ENCODE measurements at regions not wholly inside any gene's neighbourhood (a gene's known extent, or its start where the extent isn't known, plus 50 kb on each side); places are given as distances from the start of the nearest gene placed in this dataset.

GRCh38 chr17:77737442-77738265, 220.8 kb upstream of the TNRC6C start:
- TF ChIP-seq POLR2A (IDR thresholded peaks at IDR 0.05) (no peak), CTCF (IDR thresholded peaks at IDR 0.05) (no peak), POLR2AphosphoS5 (IDR thresholded peaks at IDR 0.05) (no peak), EP300 (IDR thresholded peaks at IDR 0.05) (no peak)

All from upper lobe of left lung (tissue), 4 donors.